K562 (cell line): ENCODE measurements at regions not wholly inside any gene's neighbourhood (a gene's known extent, or its start where the extent isn't known, plus 50 kb on each side); places are given as distances from the start of the nearest gene placed in this dataset.

ENCODE experiments used
- CREB1 ChIP-seq, 2 experiments: sonication (generic) in 1 of 2; formaldehyde crosslinking in 1 of 2; IDR thresholded peaks; 2 replicates each; pipeline versions ENCODE4 v1.6.1 to v1.8.0; 2012 to 2022; ENCODE audit warnings: inconsistent platforms in 1 of 2, mild to moderate bottlenecking in 1 of 2, missing genetic modification reagents in 1 of 2, moderate library complexity in 1 of 2
- CREM ChIP-seq: IDR thresholded peaks from 2 replicates; pipeline ENCODE4 v1.6.1; 2014; ENCODE audit warnings: antibody characterized with exemption, low read depth
- FOS ChIP-seq: IDR thresholded peaks from 3 replicates; pipeline ENCODE4 v1.6.1; 2011; ENCODE audit not compliant: insufficient read length; ENCODE audit errors: extremely low read depth
- GTF2F1 ChIP-seq: IDR thresholded peaks from 2 replicates; pipeline ENCODE4 v1.6.1; 2011; ENCODE audit warnings: low read depth, low read length, improper control_type of control experiment
- HDAC6 ChIP-seq: IDR thresholded peaks from 2 replicates; pipeline ENCODE4 v1.6.1; 2012; ENCODE audit warnings: low read depth, mild to moderate bottlenecking, control low read depth, inconsistent platforms, low read length, moderate library complexity
- MAZ ChIP-seq, 2 experiments: fragments of 450-650 bp in 1 of 2; sonication (generic) in 1 of 2; formaldehyde crosslinking; IDR thresholded peaks in 1 of 2; conservative IDR thresholded peaks in 1 of 2; 2 replicates each; pipeline versions ENCODE4 v1.4.0 to v1.5.0; 2020; ENCODE audit warnings: mild to moderate bottlenecking in 1 of 2, missing genetic modification reagents in 1 of 2
- POLR2B ChIP-seq: fragments of 450-650 bp; IDR thresholded peaks from 2 replicates; pipeline ENCODE4 v1.6.1; 2018; ENCODE audit warnings: low read depth; ENCODE audit not compliant: partially characterized antibody
- SMAD4 ChIP-seq: fragments of 250-450 bp; sonication (Bioruptor Pico); conservative IDR thresholded peaks from 2 replicates; pipeline ENCODE4 v1.8.0; 2021; ENCODE audit warnings: inconsistent platforms, mild to moderate bottlenecking, moderate library complexity
- ZBTB43 ChIP-seq: sonication (generic); formaldehyde crosslinking; IDR thresholded peaks from 2 replicates; pipeline ENCODE4 v1.8.0; 2023; ENCODE audit warnings: mild to moderate bottlenecking, missing genetic modification reagents
- ZNF324 ChIP-seq: fragments of 250-450 bp; sonication (Bioruptor Pico); IDR thresholded peaks from 2 replicates; pipeline ENCODE4 v1.4.0; 2020; ENCODE audit warnings: mild to moderate bottlenecking
- ZNF436 ChIP-seq: fragments of 250-450, 450-650 bp; sonication (Bioruptor Pico); formaldehyde crosslinking; IDR thresholded peaks from 2 replicates; pipeline ENCODE4 v1.7.0; 2020; ENCODE audit warnings: mild to moderate bottlenecking
- TF ChIP-seq, protein P1 (sequence below), 3 experiments: fragments of 200-800 bp in 1 of 3; fragments of 250-450 bp in 1 of 3; fragments of 450-650 bp in 1 of 3; sonication (Bioruptor Pico) in 1 of 3; sonication (Bioruptor generic) in 1 of 3; formaldehyde crosslinking in 1 of 3; IDR thresholded peaks; 2 replicates each; pipeline versions ENCODE4 v1.6.1 to v1.8.0; 2016 to 2022; ENCODE audit warnings: mild to moderate bottlenecking in 2 of 3, missing genetic modification characterization in 2 of 3, missing compliant biosample characterization in 1 of 3, moderate library complexity in 1 of 3
- TF ChIP-seq, protein P2 (sequence below): fragments of 450-650 bp; formaldehyde crosslinking; IDR thresholded peaks from 2 replicates; pipeline ENCODE4 v1.4.0; 2022; ENCODE audit warnings: missing genetic modification characterization
- TF ChIP-seq, protein P3 (sequence below): fragments of 450-650 bp; formaldehyde crosslinking; IDR thresholded peaks from 2 replicates; pipeline ENCODE4 v1.4.0; 2022; ENCODE audit warnings: missing genetic modification characterization

DNA sequence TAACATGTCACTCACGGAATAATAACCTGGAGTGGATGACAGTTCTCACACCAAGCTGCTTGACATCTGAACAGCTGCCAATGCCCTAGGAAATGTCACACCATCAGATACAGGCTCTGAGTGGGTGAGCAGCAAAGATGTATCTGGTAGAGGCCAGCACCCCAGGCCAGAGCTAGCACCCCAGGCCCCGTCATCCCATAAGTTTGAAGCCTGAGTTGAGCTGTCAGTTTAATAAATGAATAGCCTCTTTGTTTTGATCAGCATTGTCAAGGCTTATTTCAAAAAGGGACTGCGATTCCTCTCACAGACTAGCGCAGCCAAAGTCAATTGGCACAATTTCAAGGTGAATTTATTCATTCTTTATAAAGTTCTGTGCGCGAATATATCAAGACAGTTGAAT is 1327.1 kb downstream of the MAT2B start:
- TF ChIP-seq POLR2B (no peak), HDAC6 (no peak), CREB1 (IDR thresholded peaks at IDR 0.05) (no peak), CREB1 (CRISPR knock-in tag; IDR thresholded peaks at IDR 0.05) (no peak), ZNF436 (CRISPR knock-in tag) (no peak), GTF2F1 (no peak), ZNF324 (CRISPR knock-in tag) (no peak), SMAD4 (CRISPR knock-in tag) (no peak), MAZ (CRISPR knock-in tag; conservative IDR thresholded peaks at IDR 0.05 in 1 of 2, IDR thresholded peaks at IDR 0.05 in 1 of 2) (no peak), ZBTB43 (CRISPR knock-in tag) (no peak), CREM (no peak), FOS (no peak)
- TF ChIP-seq, protein P1, sequence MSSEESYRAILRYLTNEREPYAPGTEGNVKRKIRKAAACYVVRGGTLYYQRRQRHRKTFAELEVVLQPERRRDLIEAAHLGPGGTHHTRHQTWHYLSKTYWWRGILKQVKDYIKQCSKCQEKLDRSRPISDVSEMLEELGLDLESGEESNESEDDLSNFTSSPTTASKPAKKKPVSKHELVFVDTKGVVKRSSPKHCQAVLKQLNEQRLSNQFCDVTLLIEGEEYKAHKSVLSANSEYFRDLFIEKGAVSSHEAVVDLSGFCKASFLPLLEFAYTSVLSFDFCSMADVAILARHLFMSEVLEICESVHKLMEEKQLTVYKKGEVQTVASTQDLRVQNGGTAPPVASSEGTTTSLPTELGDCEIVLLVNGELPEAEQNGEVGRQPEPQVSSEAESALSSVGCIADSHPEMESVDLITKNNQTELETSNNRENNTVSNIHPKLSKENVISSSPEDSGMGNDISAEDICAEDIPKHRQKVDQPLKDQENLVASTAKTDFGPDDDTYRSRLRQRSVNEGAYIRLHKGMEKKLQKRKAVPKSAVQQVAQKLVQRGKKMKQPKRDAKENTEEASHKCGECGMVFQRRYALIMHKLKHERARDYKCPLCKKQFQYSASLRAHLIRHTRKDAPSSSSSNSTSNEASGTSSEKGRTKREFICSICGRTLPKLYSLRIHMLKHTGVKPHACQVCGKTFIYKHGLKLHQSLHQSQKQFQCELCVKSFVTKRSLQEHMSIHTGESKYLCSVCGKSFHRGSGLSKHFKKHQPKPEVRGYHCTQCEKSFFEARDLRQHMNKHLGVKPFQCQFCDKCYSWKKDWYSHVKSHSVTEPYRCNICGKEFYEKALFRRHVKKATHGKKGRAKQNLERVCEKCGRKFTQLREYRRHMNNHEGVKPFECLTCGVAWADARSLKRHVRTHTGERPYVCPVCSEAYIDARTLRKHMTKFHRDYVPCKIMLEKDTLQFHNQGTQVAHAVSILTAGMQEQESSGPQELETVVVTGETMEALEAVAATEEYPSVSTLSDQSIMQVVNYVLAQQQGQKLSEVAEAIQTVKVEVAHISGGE (CRISPR knock-in tag; IDR thresholded peaks at IDR 0.05) = no peak
- TF ChIP-seq, protein P2, sequence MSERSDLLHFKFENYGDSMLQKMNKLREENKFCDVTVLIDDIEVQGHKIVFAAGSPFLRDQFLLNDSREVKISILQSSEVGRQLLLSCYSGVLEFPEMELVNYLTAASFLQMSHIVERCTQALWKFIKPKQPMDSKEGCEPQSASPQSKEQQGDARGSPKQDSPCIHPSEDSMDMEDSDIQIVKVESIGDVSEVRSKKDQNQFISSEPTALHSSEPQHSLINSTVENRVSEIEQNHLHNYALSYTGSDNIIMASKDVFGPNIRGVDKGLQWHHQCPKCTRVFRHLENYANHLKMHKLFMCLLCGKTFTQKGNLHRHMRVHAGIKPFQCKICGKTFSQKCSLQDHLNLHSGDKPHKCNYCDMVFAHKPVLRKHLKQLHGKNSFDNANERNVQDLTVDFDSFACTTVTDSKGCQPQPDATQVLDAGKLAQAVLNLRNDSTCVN (CRISPR knock-in tag) = no peak
- TF ChIP-seq, protein P3, sequence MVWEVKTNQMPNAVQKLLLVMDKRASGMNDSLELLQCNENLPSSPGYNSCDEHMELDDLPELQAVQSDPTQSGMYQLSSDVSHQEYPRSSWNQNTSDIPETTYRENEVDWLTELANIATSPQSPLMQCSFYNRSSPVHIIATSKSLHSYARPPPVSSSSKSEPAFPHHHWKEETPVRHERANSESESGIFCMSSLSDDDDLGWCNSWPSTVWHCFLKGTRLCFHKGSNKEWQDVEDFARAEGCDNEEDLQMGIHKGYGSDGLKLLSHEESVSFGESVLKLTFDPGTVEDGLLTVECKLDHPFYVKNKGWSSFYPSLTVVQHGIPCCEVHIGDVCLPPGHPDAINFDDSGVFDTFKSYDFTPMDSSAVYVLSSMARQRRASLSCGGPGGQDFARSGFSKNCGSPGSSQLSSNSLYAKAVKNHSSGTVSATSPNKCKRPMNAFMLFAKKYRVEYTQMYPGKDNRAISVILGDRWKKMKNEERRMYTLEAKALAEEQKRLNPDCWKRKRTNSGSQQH = no peak
